NCI-H226 (cell line): ENCODE measurements at regions not wholly inside any gene's neighbourhood (a gene's known extent, or its start where the extent isn't known, plus 50 kb on each side); places are given as distances from the start of the nearest gene placed in this dataset.

ENCODE experiments used
- DNase-seq: peaks from one replicate; pipeline ENCODE4 v3.0.0-alpha.2; 2015

DNA sequence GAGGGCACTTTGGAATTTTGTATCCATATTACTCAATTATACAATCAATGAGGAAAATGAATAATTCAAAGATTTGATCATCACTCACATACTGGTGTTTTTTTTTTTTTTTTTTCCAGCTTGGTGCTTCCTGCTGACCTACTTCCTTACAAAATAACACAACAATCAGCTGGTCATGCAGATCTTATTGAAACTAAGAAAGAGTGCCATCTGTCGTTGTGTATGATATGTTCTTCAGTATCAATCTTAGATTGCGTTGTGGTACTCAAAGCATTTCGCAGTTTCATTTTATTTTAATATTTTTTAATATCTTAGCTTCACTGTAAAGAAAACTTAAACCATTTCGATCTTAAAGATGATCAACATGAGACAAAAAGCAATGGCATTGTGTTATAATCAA, 155.6 kb downstream of the OGFRL1 start:
- no peak for DNase-seq

DNA sequence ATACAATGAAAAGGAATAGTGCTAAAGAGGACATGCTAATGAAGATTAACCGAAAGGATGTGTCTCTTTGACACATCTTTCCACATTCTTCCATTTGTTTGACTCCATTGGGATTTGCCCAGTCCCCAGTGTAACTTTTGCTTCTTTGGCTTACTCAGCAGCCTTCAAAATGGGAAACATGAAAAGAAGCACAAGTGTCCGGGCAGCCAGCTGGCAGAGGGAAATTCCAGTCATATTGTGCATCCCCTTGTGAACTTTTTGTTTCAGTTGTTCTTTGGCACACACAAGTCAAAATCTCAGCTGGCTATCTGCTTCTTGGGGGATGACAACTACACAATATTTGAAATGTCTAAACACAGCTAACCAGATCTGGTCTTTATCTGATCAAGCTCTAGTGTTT, 157.4 kb downstream of the OGFRL1 start:
- no peak for DNase-seq

DNA sequence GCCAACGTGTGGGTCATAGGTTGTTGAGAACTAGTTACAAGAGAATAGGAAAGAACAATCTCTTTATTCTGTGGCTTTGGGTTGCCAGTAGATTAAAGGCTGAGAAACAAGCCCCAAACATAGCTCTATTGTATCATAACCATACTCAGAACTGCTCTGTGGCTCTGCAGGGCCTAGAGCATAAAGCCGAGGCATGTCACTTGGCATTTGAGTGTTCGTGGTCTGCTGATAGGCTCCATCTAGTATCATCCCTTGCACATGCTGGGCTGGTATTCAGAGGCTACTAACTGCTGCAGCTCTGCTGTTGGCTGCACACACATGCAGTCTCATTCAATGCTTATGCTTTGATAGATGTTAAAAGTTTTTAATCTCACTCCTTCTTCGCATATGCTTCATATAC, 157.9 kb downstream of the OGFRL1 start:
- no peak for DNase-seq

- DNase-seq, result no peak
These were observed 164.2 kb downstream of the OGFRL1 start for GRCh38 chr6:71452697-71453370.

- no peak for DNase-seq
These were observed 164.7 kb downstream of the OGFRL1 start for GRCh38 chr6:71453371-71453706.

DNA sequence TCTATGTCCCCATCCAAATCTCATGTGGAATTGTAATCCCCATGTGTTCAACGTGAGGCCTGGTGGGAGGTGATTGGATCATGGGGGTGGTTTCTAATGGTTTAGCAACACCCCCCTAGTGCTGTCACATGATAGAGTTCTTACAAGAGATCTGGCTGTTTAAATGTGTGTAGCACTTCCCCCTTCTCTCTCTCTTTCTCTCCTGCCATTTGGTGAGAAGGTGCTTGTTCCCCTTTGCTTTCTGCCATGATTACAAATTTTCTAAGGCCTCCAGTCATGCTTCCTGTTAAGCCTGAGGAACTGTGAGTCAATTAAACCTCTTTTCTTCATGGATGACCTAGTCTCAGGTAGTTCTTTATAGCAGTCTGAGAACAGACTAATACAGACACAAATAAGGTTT, 165.4 kb downstream of the OGFRL1 start:
- no peak for DNase-seq

- no peak for DNase-seq
These were observed 169.3 kb downstream of the OGFRL1 start for GRCh38 chr6:71457929-71458328.

DNA sequence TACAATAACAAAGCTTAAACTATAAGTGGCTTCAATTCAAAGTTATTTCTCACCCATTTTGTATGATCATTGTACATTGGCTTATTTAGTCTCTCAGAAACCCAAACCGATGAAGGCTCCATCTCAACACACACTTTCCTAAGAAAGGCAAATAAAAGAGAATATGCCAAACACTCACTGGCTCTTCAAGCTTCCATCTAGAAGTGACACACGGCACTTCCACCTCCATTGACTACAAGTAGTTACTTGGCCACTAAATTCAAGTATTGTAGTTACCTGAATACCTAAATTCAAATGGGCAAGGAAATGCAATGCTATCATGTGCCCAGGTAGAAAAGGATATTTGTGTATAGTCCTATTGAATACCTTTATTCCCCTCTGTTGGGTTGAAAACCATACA, 170.6 kb downstream of the OGFRL1 start:
- no peak for DNase-seq

- DNase-seq, result peak; percentile 20
These were observed 172.3 kb downstream of the OGFRL1 start for GRCh38 chr6:71460933-71461332.

DNA sequence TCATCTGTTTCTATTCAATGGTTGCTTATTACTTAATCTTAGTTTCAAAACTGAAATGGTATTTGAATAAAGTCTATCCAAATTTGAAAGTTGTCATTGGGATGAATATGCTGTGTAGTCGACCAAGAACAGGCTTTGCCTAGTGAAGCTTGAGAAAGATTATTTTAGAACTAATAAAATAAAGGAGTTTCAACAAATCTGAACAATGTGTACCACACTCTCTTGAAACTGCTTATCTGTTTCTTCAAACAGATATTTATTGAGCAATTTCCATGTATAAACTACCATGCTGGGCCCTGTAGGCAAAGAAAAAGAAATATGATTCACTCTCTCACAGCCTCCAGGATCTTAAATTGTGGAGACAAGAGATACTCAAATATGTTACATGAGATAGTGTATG, 174.4 kb downstream of the OGFRL1 start:
- peak; percentile 79 for DNase-seq

GRCh38 chr6:71465096-71465495, 176.5 kb downstream of the OGFRL1 start:
- DNase-seq, result no peak

DNA sequence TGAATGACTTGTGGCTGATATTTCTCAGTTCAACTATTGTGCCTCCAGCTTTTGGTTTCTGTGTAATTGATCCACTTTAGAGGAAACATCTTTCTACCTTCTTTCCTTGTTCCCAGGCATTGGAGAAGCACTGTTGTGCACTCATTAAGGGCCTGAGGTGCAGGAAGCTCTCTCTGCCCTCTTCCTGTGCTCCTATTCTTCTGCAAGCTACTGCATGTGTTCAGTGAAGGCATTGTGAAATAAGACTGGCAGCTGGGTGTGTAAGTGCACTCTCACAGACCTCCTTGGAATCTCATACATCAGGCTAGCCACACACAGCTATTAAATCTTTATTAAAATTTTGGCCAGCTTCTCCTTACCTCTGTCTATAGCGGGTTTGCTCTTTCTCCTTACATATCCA, 177.8 kb downstream of the OGFRL1 start:
- DNase-seq, result no peak

DNA sequence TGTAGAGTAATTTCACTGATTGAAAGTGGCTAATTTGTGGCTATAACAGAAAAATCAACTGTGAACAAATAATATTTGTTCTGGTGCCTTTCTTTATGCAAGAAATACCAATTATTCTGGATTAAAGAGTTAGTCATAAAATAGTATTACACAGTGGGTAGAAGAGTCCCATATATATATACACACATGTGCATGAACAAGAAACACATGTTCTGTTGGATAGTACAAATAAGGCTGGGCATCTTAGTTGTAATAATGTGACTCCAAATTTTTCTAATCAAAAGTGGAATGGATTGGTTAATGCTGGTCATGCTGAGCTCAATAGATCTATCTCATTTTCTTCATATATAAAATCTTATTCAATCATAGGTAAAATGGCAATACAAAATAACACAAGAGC, 179.4 kb downstream of the OGFRL1 start:
- DNase-seq, result no peak

DNA sequence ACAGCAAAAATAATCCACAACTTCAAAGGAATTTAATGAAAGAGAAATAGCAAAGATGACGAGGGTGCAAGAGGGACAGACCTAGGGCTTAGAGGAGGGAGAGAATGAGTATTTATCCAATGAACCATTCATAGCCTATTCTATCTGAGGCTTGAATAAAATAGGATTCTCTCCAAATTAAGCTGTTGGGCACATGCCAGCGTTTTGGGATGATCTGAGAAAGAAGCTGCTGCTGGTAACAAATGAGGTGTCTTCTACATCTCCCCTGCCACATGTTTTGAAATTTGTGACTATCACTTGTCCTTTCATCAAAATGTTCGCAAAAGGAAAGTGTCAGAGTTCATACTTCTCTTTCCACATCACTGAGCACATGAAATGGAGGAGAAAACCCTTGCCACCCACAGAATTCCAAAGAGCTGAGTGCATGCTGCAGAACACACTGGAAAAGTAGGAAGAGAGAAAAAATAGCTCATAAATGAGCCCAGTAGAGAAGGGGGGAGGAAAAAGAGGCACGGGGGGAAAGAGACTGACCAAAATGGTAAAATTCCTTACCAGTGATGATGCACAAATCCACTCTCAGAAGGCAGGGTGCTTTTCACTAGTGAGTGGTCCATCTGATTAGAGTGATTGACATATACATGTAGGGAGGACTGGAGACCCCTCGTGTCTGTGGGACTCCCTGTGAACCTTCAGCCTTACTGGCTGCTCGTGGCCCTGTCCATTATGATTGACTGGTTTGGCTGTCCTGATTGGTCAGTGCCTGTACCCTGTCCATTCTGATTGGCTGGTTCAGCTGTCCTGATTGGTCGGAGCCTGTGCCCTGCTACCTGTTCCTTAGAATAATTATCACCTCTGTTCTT, 180.5 kb downstream of the OGFRL1 start:
- peak; percentile 92 for DNase-seq

- no peak for DNase-seq
These were observed 183.1 kb downstream of the OGFRL1 start for GRCh38 chr6:71471718-71472117.

DNA sequence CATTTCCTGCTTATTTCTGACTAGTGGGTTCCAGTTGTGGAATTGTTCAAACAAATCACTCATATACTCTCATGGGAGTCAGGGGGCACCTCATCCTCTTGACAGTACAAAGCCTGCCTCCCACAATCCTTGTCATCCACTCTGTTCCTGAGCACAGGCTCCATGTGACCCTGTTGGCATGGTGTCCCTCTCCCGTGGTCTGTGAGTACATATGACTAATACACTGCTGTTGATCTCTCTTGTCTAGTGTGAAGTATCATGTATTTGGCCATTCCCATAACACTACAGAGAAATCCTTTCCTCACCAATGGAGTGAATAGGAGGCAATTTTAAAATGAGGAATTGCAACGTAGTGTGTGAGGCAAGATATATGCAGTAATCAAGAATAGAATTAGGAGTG, 185.3 kb downstream of the OGFRL1 start:
- DNase-seq, result peak; percentile 85

- DNase-seq, result no peak
These were observed 186.3 kb downstream of the OGFRL1 start for GRCh38 chr6:71474942-71475341.

GRCh38 chr6:71476371-71476770, 187.8 kb downstream of the OGFRL1 start:
- DNase-seq, result no peak

DNA sequence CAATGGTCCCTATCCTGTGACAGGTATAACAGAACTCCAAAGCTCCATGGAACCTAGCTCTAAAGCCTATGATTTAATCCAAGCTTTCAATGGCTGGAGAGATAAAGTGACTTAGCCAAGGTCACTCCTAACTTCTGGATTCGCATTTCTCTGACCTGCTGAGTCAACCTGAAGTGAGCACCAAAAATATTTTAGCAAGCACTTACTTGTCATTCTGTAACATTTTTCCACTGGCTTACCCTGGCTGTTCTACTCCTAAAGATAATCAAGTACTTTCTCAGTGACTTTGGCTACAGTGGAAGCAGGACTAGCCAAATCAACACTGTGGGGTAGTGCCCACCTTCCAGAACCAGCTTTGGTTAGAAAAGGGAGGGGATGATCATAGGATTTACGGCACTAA, 188.3 kb downstream of the OGFRL1 start:
- no peak for DNase-seq

GRCh38 chr6:71478834-71479541, 190.4 kb downstream of the OGFRL1 start:
- DNase-seq, result peak; percentile 85

DNA sequence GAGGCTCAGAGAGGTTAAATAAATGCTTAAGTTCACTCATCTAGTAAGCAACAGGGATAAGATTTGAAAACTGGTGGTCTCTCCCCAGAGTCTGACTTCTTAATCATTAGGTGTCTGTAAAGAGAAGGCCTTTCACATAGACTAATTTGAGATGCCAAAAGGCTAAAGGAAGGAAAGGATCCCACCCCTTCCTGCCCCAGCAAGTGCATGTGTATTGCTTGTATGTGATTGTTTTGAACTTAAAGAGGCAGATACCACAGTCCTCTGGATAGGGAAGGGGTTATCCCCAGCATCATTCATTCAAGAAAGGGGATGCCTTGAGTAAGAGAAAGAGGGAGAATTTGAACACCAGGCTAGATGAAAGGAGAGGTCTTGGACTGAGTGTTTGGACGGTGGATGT, 192.0 kb downstream of the OGFRL1 start:
- DNase-seq, result no peak

GRCh38 chr6:71481011-71481410, 192.4 kb downstream of the OGFRL1 start:
- DNase-seq, result no peak

GRCh38 chr6:71481801-71482200, 193.2 kb downstream of the OGFRL1 start:
- DNase-seq, result no peak

DNA sequence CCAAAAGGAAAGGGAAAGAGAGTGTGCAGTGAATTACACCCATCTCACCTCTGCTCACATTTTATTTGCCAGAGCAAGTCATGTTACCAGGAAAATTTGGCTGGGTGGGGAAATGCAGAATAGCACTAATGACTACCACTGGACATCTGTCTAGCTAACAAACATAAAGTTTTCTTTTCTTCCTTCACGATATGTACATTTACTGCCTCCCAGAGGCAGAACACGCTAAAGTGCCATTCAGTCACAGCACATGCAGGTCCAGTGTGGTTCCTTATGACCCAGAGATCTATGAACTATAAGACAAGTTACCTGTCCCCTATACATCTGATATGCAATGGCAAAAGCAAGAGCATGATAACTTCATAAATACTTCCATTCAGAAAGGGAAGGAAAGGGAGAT, 194.1 kb downstream of the OGFRL1 start:
- peak; percentile 13 for DNase-seq
